HG02852 (cell line): ENCODE measurements at regions not wholly inside any gene's neighbourhood (a gene's known extent, or its start where the extent isn't known, plus 50 kb on each side); places are given as distances from the start of the nearest gene placed in this dataset.
"Not testable (repeated sequence)": the region's sequence is repeated elsewhere in the genome, so short reads cannot be mapped to it uniquely, and the experiment has no call there.

Source experiments
- ATAC-seq: cut with Tn5 transposase; IDR thresholded peaks from one replicate; pipeline ENCODE4 v1.9.1; 2021; ENCODE audit warnings: mild to moderate bottlenecking, moderate library complexity; ENCODE audit not compliant: unreplicated experiment

DNA sequence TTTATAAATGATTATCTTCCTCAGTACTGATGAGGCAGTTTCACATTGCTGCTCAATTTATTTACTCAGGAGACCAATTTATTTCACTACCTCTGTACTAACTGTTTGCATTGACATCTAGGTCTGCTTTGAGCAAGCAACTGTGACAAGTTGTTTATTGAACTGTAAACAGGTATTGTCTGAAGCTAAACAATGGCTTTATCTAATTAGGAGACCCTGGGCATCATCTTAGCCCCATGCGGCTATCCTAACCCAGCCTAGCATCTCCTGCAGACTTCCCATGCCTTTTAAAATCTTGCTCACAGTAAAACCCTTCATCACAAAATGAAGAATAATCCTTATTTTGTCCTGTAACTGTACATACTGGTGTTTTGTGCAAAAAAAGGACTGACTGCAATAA is 348.2 kb downstream of the RWDD3 start:
- no peak for ATAC-seq

DNA sequence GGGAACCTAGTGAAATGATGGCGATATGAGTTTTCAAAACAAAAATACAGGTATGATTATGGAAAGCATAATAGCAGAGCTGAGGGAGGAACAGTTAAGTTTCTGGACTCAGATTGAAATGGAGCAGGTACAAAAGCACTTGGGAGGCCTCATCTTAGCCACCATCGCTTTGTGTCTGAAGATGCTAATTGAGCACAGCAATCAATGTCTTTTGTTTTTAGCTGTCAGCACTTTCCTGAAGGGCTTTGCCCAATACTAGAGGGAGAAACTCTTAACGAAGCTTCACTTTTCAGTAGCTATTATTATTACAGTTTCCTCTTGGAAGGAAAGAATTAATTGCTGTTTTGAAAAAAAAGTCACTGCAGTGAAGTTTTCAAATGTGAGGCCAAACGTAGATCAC is 348.7 kb downstream of the RWDD3 start:
- no peak for ATAC-seq

DNA sequence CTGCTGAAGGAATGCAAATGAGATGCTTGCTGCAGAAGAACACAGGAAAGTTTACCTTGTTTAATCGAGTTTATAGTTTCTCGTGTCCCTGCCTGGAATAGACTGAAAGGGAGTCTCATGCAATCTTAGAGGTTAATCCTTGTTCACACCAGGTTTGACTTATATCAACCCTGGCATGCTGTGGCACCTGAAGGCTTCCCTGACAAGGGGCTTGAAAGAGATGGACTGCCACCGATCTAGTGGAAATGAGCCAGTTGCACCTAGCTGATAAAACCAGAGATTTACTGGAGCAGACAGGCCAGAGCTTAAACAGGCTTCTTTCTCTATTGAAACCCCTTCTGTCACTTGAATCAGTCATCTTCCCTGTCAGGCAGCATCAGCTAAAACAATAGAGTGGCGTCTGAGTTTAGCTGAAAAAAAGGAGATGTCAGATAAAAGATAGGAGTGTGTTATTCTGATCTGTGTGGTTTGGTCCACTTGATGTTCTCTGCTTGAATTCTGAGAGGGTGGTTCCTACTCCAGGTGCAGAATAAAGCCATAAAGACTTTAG is 349.7 kb downstream of the RWDD3 start:
- no peak for ATAC-seq

GRCh38 chr1:95584315-95584714 is 350.3 kb downstream of the RWDD3 start:
- no peak for ATAC-seq

- ATAC-seq = no peak
Measured at GRCh38 chr1:95604771-95605170, 370.8 kb downstream of the RWDD3 start.

- no peak for ATAC-seq
Measured at GRCh38 chr1:95614197-95614596, 380.2 kb downstream of the RWDD3 start.

- ATAC-seq = no peak
Measured at GRCh38 chr1:95615421-95615820, 381.4 kb downstream of the RWDD3 start.

- no peak for ATAC-seq
Measured at GRCh38 chr1:95620076-95620475, 386.1 kb downstream of the RWDD3 start.

- no peak for ATAC-seq
Measured at GRCh38 chr1:95622609-95623008, 388.6 kb downstream of the RWDD3 start.

DNA sequence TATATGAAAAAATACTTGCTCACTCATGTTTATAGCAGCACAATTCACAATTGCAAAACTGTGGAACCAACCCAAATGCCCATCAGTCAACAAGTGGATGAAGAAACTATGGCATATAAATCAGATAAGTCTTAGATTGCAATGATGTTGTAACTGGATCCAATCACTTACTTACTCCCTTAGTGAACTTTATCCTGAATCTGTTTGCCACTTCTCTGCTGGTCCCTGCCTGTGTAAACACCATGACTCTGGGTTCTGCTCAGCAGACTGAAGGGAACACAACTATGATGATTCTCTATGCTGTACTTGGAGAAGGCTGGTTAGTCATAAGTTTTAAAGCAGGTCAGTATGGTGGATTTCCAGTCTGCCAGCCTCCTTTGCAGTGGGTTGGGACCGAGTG is 391.2 kb downstream of the RWDD3 start:
- ATAC-seq = no peak

DNA sequence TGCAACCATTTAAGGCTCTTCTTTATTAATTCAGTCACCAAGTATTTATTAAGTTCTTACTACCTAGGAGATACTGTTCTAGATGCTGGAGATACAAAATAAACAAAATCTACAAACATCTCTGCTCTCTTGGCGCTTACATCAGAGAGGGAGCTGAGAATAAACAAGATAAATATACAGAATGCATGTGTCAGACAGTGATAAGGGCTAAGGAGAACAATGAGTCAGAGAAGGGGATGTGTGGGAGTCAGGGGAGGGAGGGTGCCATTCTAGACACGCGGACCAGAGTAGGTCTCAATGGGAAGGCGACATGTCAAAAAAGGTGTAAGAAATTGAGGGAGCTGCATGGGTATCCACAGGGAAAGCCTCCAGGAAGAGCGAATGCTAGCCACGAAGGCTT is 393.2 kb downstream of the RWDD3 start:
- no peak for ATAC-seq

- no peak for ATAC-seq
Measured at GRCh38 chr1:95631695-95632094, 397.7 kb downstream of the RWDD3 start.

DNA sequence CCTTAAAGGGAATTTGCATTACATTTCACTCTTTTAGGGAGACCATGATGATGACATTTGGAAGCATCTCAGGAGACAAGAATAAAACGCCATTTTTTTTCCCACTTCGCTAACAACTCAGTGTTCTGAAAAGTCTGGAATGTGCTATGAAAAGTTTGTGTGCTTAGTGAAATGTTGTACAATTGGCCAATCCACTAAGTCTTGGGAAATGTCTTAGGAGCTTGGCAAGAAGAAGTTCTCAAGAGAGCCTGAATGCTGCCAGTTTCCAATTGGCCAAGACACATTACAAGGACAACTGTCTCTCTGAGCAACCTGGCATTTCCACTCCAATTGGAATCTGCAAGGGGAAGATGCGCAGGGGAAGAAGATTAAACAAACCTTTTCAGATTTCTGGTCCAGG is 401.8 kb downstream of the RWDD3 start:
- ATAC-seq = no peak

DNA sequence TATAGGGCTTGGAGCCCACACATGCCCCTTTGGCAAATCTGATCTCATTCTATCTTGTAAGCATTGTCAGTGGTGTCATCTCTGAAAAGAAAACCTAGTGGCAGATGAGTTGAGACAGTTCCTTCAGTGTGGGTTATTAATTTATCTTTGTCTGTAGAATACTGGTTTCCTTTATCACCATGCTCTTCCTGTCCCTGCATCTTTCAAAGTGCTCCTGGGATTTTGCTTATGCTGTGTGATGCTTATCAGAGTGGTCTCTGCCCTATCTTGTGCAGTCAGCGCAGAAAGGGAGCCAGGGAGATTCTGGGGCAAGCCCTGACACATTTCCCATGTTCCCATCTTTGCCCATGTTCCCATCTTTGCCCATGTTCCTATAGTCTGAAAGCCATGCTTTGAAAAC is 402.9 kb downstream of the RWDD3 start:
- ATAC-seq = no peak

GRCh38 chr1:95640746-95641145 is 406.7 kb downstream of the RWDD3 start:
- ATAC-seq = no peak

DNA sequence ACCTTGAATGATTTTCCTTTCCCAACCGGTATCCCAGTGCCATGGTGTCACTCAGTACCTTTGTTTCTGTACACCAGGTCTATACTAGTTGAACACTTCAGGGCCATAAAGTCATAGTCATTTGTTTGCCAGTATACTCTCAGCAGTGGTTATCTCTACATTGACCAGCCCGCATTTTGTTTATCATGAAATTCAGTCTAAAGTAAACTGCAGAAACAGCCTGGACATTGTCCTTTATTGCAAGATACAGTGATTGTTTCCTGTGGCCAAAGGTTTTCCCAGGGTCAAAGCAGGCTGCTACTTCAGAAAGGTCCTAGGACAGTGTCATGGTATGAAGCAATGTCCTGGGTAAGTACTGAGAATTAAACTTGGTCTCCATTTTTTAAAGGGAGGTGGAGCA is 407.4 kb downstream of the RWDD3 start:
- no peak for ATAC-seq

GRCh38 chr1:95642035-95642434 is 408.0 kb downstream of the RWDD3 start:
- no peak for ATAC-seq

GRCh38 chr1:95643071-95643470 is 409.1 kb downstream of the RWDD3 start:
- no peak for ATAC-seq

- not testable (repeated sequence) for ATAC-seq
Measured at GRCh38 chr1:95645126-95645525, 411.1 kb downstream of the RWDD3 start.

- ATAC-seq = no peak
Measured at GRCh38 chr1:95650631-95651030, 416.6 kb downstream of the RWDD3 start.

DNA sequence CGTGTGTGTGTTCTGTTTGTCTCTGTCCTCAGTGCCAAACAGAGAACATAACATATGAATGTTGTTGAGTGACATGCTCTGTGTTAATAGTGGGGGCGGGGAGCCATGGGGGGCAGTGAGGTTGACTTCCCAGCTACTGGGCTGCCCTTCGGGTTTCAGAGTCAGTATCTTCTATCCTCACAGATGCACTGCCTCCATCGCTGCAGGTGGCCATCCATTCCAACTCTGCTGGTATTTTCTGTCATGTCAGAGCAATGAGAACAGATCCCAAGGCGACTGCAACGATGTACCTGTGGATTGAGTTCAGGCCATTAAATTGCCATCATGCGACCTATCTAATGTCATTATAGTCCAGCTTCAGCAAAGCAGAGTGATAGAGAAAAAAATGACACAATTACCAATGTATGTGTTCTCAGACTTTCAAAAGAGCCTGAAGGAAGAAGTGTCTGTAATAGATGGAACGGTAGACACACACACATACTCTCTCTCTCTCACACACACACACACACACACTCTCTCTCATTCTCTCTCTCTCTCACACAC is 418.5 kb downstream of the RWDD3 start:
- ATAC-seq = no peak

DNA sequence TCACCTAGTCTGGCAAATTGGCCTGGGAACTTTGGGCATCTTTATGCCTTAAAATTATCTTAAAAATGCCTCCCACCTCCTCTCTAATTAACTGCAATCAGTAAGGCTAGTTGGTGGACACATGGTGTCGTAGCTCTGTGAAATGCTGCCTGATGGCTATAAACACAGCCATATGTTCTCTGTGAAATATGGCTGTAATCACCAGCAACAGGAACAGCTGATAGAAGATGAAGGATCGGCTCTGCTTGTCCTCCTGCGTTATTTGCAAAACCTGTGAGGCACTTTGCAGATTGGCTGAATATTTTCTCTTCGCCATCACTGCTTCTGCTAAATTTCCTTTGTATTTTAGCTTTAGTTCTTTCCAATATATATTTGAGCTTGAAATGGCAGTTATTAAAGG is 419.6 kb downstream of the RWDD3 start:
- no peak for ATAC-seq

DNA sequence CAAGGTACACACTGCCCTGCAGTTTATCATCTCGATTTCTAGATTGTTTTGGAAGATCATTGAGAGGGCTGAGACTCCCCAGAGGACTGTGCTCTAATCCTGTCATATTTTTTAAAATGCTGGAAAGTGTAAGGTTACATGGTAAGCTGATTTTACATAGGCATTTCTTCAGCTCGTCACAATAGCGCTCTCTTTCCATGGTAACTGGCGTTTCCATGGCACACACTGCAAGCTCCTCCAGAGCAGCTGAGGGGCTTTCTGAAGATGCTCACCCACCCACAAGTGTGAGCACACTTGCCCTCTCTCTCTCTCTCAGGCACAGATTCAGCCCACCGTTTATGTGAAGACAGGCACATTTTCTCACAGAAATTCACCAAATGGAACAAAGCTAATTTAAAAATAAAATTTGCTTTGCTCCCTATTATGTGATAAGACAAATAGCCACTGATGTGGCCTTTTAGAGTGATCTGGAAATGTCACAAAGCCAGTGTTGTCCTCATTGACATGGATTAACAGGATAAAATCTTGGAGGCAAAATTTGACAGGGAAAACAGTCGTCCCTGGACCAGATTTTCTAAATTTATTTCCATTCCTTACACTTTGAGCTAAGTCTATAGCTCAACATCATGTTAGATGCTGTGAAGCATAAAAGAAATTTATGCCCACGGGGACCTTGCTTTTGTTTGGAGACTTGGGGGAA is 421.5 kb downstream of the RWDD3 start:
- ATAC-seq = no peak
